Esophagus squamous epithelium (tissue), 4 donors: ENCODE measurements at regions not wholly inside any gene's neighbourhood (a gene's known extent, or its start where the extent isn't known, plus 50 kb on each side); places are given as distances from the start of the nearest gene placed in this dataset.

Experiments
- POLR2A ChIP-seq, 4 donors: fragments of 450-650 bp; IDR thresholded peaks; one replicate each; pipeline ENCODE4 v1.6.1; 2017; ENCODE audit warnings: antibody characterized with exemption in 4 of 4, mild to moderate bottlenecking in 4 of 4, moderate library complexity in 3 of 4
- TF ChIP-seq, protein P1 (sequence below), 6 experiments: fragments of 450-650 bp in 4 of 6; fragments of 200-600 bp in 2 of 6; sonication (generic) in 2 of 6; IDR thresholded peaks; one replicate each; pipeline ENCODE4 v1.5.1; 2016 to 2019; ENCODE audit warnings: antibody characterized with exemption in 6 of 6, mild to moderate bottlenecking in 4 of 6, moderate library complexity in 4 of 6

DNA sequence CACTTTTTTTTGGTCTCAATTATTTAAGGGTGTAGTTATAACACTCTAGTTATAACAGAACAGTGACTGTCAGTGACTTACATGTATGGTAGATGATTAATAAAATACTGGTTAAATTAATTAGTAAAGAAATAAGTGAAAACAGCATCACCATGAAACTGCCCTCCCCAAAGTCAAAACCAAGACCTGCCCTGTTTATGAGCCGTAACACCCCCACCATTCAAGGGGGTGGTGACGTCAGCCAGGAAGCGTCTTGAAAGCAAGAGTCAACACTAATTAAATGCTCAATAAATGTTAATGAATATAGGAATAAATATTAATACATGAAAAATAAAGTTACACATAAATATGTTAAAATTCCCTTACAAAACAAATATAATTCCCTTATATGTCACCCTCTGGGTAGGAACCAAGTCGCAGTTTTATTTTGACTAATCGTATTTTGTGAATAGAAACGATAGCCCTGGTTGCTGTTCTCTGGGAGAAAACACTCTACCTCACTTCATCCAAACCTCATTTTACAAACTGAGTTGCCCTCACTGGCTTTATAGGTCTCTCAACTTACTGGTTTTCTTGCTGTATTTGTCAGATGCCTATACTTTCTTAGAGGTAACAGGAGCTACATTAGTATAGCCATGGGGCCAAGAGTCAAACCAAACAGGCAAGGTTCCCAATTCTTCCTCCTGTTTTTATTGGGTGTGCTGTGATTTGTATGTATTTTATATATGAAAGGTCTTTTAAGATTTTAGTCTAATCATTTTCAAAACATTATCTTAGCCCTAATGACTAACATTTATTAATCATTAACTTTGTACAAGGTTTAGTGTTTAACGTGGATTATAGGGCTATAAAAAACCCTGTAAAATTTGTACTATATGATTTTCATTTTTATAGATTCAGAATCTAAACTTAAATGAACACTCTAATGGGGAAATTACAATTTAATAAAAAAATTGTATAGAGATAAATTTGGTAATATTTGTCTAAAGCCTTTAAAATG, 227.9 kb upstream of the IRAK1BP1 start:
- TF ChIP-seq, protein P1, sequence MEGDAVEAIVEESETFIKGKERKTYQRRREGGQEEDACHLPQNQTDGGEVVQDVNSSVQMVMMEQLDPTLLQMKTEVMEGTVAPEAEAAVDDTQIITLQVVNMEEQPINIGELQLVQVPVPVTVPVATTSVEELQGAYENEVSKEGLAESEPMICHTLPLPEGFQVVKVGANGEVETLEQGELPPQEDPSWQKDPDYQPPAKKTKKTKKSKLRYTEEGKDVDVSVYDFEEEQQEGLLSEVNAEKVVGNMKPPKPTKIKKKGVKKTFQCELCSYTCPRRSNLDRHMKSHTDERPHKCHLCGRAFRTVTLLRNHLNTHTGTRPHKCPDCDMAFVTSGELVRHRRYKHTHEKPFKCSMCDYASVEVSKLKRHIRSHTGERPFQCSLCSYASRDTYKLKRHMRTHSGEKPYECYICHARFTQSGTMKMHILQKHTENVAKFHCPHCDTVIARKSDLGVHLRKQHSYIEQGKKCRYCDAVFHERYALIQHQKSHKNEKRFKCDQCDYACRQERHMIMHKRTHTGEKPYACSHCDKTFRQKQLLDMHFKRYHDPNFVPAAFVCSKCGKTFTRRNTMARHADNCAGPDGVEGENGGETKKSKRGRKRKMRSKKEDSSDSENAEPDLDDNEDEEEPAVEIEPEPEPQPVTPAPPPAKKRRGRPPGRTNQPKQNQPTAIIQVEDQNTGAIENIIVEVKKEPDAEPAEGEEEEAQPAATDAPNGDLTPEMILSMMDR (IDR thresholded peaks at IDR 0.05), result no peak
- no peak for TF ChIP-seq POLR2A (IDR thresholded peaks at IDR 0.05)
